Aorta (tissue), 5 donors: ENCODE measurements at regions not wholly inside any gene's neighbourhood (a gene's known extent, or its start where the extent isn't known, plus 50 kb on each side); places are given as distances from the start of the nearest gene placed in this dataset.
A peak's percentile ranks its signal among the peaks of the same experiment; 100 is the strongest.

Experiments used
- ATAC-seq: fragments of 200-7000 bp; cut with Tn5 transposase; one replicate; pipeline ENCODE4 v1.9.1; 2022; ENCODE audit warnings: moderate library complexity; ENCODE audit not compliant: low FRiP score
- DNase-seq, 2 donors: peaks; one replicate each; pipeline ENCODE4 v3.0.0-alpha.2; 2020
- H3K27ac ChIP-seq, 2 donors: one replicate each; pipeline ENCODE4 v1.5.1; 2013; ENCODE audit warnings: low read length in 2 of 2, mild to moderate bottlenecking in 2 of 2, moderate library complexity in 2 of 2, control low read depth in 1 of 2, inconsistent platforms in 1 of 2, low read depth in 1 of 2
- H3K27me3 ChIP-seq, 2 donors: one replicate each; pipeline ENCODE4 v1.6.1; 2013; ENCODE audit warnings: control low read depth in 1 of 2, low read length in 1 of 2, mild to moderate bottlenecking in 1 of 2, moderate library complexity in 1 of 2; ENCODE audit not compliant: insufficient read depth in 2 of 2, control insufficient read depth in 1 of 2
- H3K36me3 ChIP-seq, 2 donors: one replicate each; pipeline ENCODE4 v1.6.1; 2013; ENCODE audit warnings: control low read depth in 1 of 2, low read length in 1 of 2, mild to moderate bottlenecking in 1 of 2; ENCODE audit not compliant: insufficient read depth in 2 of 2, control insufficient read depth in 1 of 2
- H3K4me1 ChIP-seq, 2 donors: one replicate each; pipeline ENCODE4 v1.6.1; 2013; ENCODE audit warnings: low read length in 2 of 2, control low read depth in 1 of 2, mild to moderate bottlenecking in 1 of 2, moderate library complexity in 1 of 2; ENCODE audit not compliant: insufficient read depth in 2 of 2, control insufficient read depth in 1 of 2
- H3K4me3 ChIP-seq, 2 donors: one replicate each; pipeline ENCODE4 v1.5.1; 2013; ENCODE audit warnings: low read length in 2 of 2, control low read depth in 1 of 2, mild to moderate bottlenecking in 1 of 2
- H3K9me3 ChIP-seq: one replicate; pipeline ENCODE4 v1.6.1; 2013; ENCODE audit warnings: mild to moderate bottlenecking, low read length; ENCODE audit not compliant: control insufficient read depth
- WGBS, 2 donors: extraction: QIAGEN DNeasy Blood & Tissue Kit; methylation state at CpG; one replicate each; pipeline ENCODE4 v1.1.7; 2013; 5-methylcytosine and 5-hydroxymethylcytosine counted together
- intact Hi-C, 2 donors: fragments of 100-400 bp; cut with DNase I; formaldehyde crosslinking; loops; one replicate each; pipeline versions ENCODE4 v1.14.2 to v1.15.0; 2022
- donor health status: healthy with polysubstance abuse.
- donor health status: Bipolar disorder and iron deficiency.
- donor health status: DM: no; HTN: no; CAD: no.
- donor health status: DM: no; HTN: no; CAD: no.
- donor health status: DM: yes; HTN: yes; CAD: no.

GRCh38 chr5:60510663-60511062, 189.3 kb downstream of the DEPDC1B start:
- H3K27me3 ChIP-seq = no peaks in the 10 kb centered on the region
- 74 to 76% methylated on average over 3 of the region's 3 CpGs for WGBS, 2 donors
- no peaks in the 10 kb centered on the region for H3K9me3 ChIP-seq
- H3K4me1 ChIP-seq = peaks cover 0 to 2% of the 10 kb centered on the region in 2 donors
- no peaks in the 10 kb centered on the region for H3K36me3 ChIP-seq
- intact Hi-C loops = no loop called here
- no peak overlapping the region for H3K4me3 ChIP-seq
- DNase-seq (no peak), ATAC-seq (no peak)
- no peak overlapping the region for H3K27ac ChIP-seq

GRCh38 chr5:60510049-60510448, 189.9 kb downstream of the DEPDC1B start:
- H3K36me3 ChIP-seq = no peaks in the 10 kb centered on the region
- intact Hi-C loops = no loop called here
- ATAC-seq = no peak
- 80 to 83% methylated on average over 3 of the region's 3 CpGs for WGBS, 2 donors
- no peaks in the 10 kb centered on the region for H3K9me3 ChIP-seq
- DNase-seq = no peak
- H3K4me1 ChIP-seq = peaks cover 0 to 2% of the 10 kb centered on the region in 2 donors
- H3K4me3 ChIP-seq = no peak overlapping the region
- H3K27me3 ChIP-seq = no peaks in the 10 kb centered on the region
- H3K27ac ChIP-seq = no peak overlapping the region

- Histone ChIP-seq H3K27me3 (no peaks in the 10 kb centered on the region), H3K36me3 (no peaks in the 10 kb centered on the region), H3K27ac (no peak overlapping the region), H3K4me3 (no peak overlapping the region), H3K9me3 (no peaks in the 10 kb centered on the region), H3K4me1 (peaks cover 0 to 2% of the 10 kb centered on the region in 2 donors)
- intact Hi-C loops = no loop called here
- 92 to 93% methylated on average over 2 of the region's 2 CpGs for WGBS, 2 donors
- no peak for ATAC-seq
- no peak for DNase-seq
These were observed 190.4 kb downstream of the DEPDC1B start for GRCh38 chr5:60509519-60509918.

GRCh38 chr5:60507687-60508086, 192.3 kb downstream of the DEPDC1B start:
- Histone ChIP-seq H3K27ac (peak overlapping the region; percentile 79 to 90), H3K27me3 (no peaks in the 10 kb centered on the region), H3K9me3 (no peaks in the 10 kb centered on the region), H3K4me1 (peaks cover 0 to 2% of the 10 kb centered on the region in 2 donors), H3K4me3 (no peak overlapping the region), H3K36me3 (no peaks in the 10 kb centered on the region)
- DNase-seq (no peak), ATAC-seq (peak; percentile 64)
- WGBS, 2 donors = 2 to 11% methylated on average over 3 of the region's 3 CpGs
- intact Hi-C loops = no loop called here

DNA sequence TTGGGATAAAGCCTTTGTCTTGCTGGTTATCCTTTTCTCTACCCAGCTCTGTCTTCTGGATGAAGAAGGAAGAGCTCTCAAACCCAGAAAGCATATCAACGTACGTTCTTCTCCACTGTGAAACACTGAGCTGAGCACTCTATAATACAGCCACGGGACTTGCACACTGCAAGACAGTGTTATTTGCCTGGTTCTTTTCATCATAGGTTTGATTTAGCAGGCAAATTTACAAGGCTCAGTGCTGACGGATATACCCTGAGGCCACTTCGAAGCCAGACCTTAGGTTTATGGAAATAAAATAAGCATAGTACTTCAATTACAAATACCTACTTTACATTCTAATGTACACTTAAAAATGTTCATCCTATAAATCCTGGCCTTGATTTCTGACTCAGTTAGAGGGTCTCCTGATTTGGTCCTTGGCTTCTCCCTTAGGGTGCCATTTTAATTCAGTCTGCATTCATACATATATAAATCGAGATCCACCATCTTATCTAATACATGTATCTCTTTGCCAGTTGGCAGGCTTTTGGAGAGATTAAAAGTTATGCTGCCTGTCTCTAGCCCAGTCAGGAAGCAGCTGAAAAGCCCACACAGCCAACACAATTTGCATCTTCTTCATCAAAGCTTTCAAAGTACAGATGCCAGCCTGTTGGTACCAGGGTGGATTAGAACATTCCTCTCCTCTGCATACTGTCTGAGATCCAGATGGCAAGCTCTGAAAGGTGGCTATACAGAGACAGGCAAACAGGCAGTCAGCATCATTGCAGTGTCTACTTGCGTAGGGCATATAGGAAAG, 194.4 kb downstream of the DEPDC1B start:
- intact Hi-C loops = no loop called here
- H3K27ac ChIP-seq = no peak overlapping the region

GRCh38 chr5:60504342-60504741, 195.6 kb downstream of the DEPDC1B start:
- DNase-seq (no peak), ATAC-seq (no peak)
- peaks cover 0 to 2% of the 10 kb centered on the region in 2 donors for H3K4me1 ChIP-seq
- H3K4me3 ChIP-seq = no peak overlapping the region
- H3K9me3 ChIP-seq = no peaks in the 10 kb centered on the region
- H3K27me3 ChIP-seq = no peaks in the 10 kb centered on the region
- H3K27ac ChIP-seq = no peak overlapping the region
- WGBS, 2 donors = 94 to 98% methylated on average over 2 of the region's 2 CpGs
- H3K36me3 ChIP-seq = no peaks in the 10 kb centered on the region
- intact Hi-C loops = no loop called here

More for the DNA sequence above, 194.4 kb downstream of the DEPDC1B start:
- H3K4me1 ChIP-seq = no peaks in the 10 kb centered on the region
- H3K36me3 ChIP-seq = no peaks in the 10 kb centered on the region
- H3K27me3 ChIP-seq = no peaks in the 10 kb centered on the region
- WGBS, 2 donors = 87% methylated on average over 7 of the region's 7 CpGs
- DNase-seq = no peak
- H3K4me3 ChIP-seq = no peak overlapping the region
- H3K9me3 ChIP-seq = no peaks in the 10 kb centered on the region
- ATAC-seq = no peak

GRCh38 chr5:60503771-60504170, 196.2 kb downstream of the DEPDC1B start:
- 62 to 74% methylated on average over 2 of the region's 2 CpGs for WGBS, 2 donors
- Histone ChIP-seq H3K4me3 (no peak overlapping the region), H3K27ac (no peak overlapping the region), H3K9me3 (no peaks in the 10 kb centered on the region), H3K36me3 (no peaks in the 10 kb centered on the region), H3K27me3 (no peaks in the 10 kb centered on the region), H3K4me1 (peaks cover 0 to 3% of the 10 kb centered on the region in 2 donors)
- no peak for ATAC-seq
- intact Hi-C loops = no loop called here
- DNase-seq = no peak

GRCh38 chr5:60497706-60498500, 202.1 kb downstream of the DEPDC1B start:
- Histone ChIP-seq H3K27me3 (no peaks in the 10 kb centered on the region), H3K27ac (peak overlapping the region in 1 of 2 donors; percentile 51), H3K4me3 (no peak overlapping the region), H3K36me3 (no peaks in the 10 kb centered on the region), H3K4me1 (peaks cover 4 to 22% of the 10 kb centered on the region in 2 donors), H3K9me3 (no peaks in the 10 kb centered on the region)
- WGBS, 2 donors = 50 to 58% methylated on average over 4 of the region's 4 CpGs
- ATAC-seq (no peak), DNase-seq (no peak)
- intact Hi-C loops = no loop called here
